PC-9 (cell line): ENCODE measurements at regions not wholly inside any gene's neighbourhood (a gene's known extent, or its start where the extent isn't known, plus 50 kb on each side); places are given as distances from the start of the nearest gene placed in this dataset.

ENCODE experiments used
- BruUV-seq: library from RNA; stranded (reverse); fragments of 400-500 nt; replicated peaks from 2 replicates; lab custom pipeline; 2021; lab: Mats Ljungman, UMichigan
- CTCF ChIA-PET: fragments of 300-600 bp; sonication (Branson Sonifier 250); formaldehyde crosslinking; loops from one replicate; lab custom pipeline; 2022; ENCODE audit warnings: antibody characterized with exemption; lab: Charles Lee
- POLR2A ChIA-PET: fragments of 300-600 bp; sonication (Branson Sonifier 250); formaldehyde crosslinking; loops from one replicate; lab custom pipeline; 2022; ENCODE audit warnings: antibody characterized with exemption; ENCODE audit not compliant: unreplicated experiment; lab: Charles Lee
- DNase-seq, 2 experiments: peaks; one replicate each; pipeline versions ENCODE4 v3.0.0 to v3.0.0-alpha.2; 2015 to 2022; ENCODE audit warnings: mixed read lengths in 1 of 2
- H2AFZ ChIP-seq: fragments of 200-600 bp; sonication (generic); 2 replicates; pipeline ENCODE4 v1.8.1; 2017; ENCODE audit warnings: antibody characterized with exemption
- H3F3A ChIP-seq: fragments of 200-600 bp; sonication (generic); 2 replicates; pipeline ENCODE4 v1.8.1; 2017; ENCODE audit warnings: antibody characterized with exemption, mild to moderate bottlenecking, low read depth; ENCODE audit not compliant: insufficient read depth
- H3K27ac ChIP-seq: fragments of 200-600 bp; sonication (generic); 2 replicates; pipeline ENCODE4 v1.6.1; 2016; ENCODE audit warnings: mixed run types
- H3K27me3 ChIP-seq: fragments of 200-600 bp; sonication (generic); 2 replicates; pipeline ENCODE4 v1.6.1; 2016; ENCODE audit warnings: low read depth, mixed run types; ENCODE audit not compliant: insufficient read depth
- H3K36me3 ChIP-seq: fragments of 200-600 bp; sonication (generic); 2 replicates; pipeline ENCODE4 v1.6.1; 2016; ENCODE audit warnings: low read depth, mixed run types
- H3K4me1 ChIP-seq: fragments of 200-600 bp; sonication (generic); replicated peaks from 2 replicates; pipeline ENCODE4 v1.6.1; 2016; ENCODE audit warnings: mixed run types; ENCODE audit not compliant: insufficient read depth
- H3K4me2 ChIP-seq: fragments of 200-600 bp; sonication (generic); 2 replicates; pipeline ENCODE4 v1.6.1; 2017; ENCODE audit warnings: mixed run types
- H3K4me3 ChIP-seq: fragments of 200-600 bp; sonication (generic); 2 replicates; pipeline ENCODE4 v1.6.1; 2016; ENCODE audit warnings: mixed run types
- H3K79me2 ChIP-seq: fragments of 200-600 bp; sonication (generic); 2 replicates; pipeline ENCODE4 v1.6.1; 2017; ENCODE audit warnings: low read depth, mixed run types
- H3K9me2 ChIP-seq: fragments of 200-600 bp; sonication (generic); 2 replicates; pipeline ENCODE4 v1.8.1; 2017; ENCODE audit warnings: mild to moderate bottlenecking; ENCODE audit not compliant: insufficient read depth
- H3K9me3 ChIP-seq: fragments of 200-600 bp; sonication (generic); 2 replicates; pipeline ENCODE4 v1.8.1; 2016; ENCODE audit warnings: low read depth; ENCODE audit not compliant: insufficient read depth
- H4K20me1 ChIP-seq: fragments of 200-600 bp; sonication (generic); 2 replicates; pipeline ENCODE4 v1.8.1; 2017; ENCODE audit not compliant: insufficient read depth
- EZH2 ChIP-seq: fragments of 200-600 bp; sonication (generic); IDR thresholded peaks from 2 replicates; pipeline ENCODE4 v1.8.0; 2017; ENCODE audit warnings: antibody characterized with exemption, low read depth
- intact Hi-C: fragments of 100-400 bp; cut with micrococcal nuclease; formaldehyde crosslinking; loops from one replicate; pipeline ENCODE4 v1.10.0; 2022; ENCODE audit not compliant: unreplicated experiment
- TF ChIP-seq, protein P1 (sequence below): fragments of 200-600 bp; sonication (generic); conservative IDR thresholded peaks from 2 replicates; pipeline ENCODE4 v1.6.1; 2017; ENCODE audit warnings: mixed run types, antibody characterized with exemption, mild to moderate bottlenecking, moderate library complexity

DNA sequence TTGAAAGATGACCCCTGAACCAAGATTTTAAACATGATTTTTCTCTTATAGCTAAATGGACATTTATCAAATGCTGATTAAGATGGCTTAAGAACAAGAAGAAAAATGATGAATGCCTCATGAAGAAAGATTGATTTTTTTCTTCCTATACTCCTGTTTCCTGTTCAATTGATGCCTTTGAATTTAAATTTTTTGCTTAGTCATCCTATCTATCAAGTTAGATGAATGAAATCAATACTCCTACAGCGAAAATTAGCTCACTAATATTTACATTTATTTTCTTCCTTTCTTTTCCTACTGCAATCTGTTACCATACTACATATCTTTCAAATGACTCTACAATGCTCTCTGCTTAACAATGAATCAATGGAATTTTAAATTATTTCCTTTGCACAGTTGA is 773.6 kb upstream of the DIAPH2 start:
- ChIA-PET CTCF (no interaction called here), POLR2A (no interaction called here)
- Histone ChIP-seq H3K9me3 (no peaks in the 10 kb centered on the region), H3K27me3 (no peaks in the 10 kb centered on the region), H3F3A (no peaks in the 10 kb centered on the region), H4K20me1 (no peaks in the 10 kb centered on the region), H3K36me3 (no peaks in the 10 kb centered on the region), H3K79me2 (no peaks in the 10 kb centered on the region), H2AFZ (no peak overlapping the region), H3K27ac (no peak overlapping the region), H3K9me2 (no peaks in the 10 kb centered on the region), H3K4me1 (no peaks in the 10 kb centered on the region), H3K4me3 (no peak overlapping the region), H3K4me2 (no peak overlapping the region)
- intact Hi-C loops: no loop called here
- no TSS peak for BruUV-seq
- TF ChIP-seq EZH2: no peak
- TF ChIP-seq, protein P1, sequence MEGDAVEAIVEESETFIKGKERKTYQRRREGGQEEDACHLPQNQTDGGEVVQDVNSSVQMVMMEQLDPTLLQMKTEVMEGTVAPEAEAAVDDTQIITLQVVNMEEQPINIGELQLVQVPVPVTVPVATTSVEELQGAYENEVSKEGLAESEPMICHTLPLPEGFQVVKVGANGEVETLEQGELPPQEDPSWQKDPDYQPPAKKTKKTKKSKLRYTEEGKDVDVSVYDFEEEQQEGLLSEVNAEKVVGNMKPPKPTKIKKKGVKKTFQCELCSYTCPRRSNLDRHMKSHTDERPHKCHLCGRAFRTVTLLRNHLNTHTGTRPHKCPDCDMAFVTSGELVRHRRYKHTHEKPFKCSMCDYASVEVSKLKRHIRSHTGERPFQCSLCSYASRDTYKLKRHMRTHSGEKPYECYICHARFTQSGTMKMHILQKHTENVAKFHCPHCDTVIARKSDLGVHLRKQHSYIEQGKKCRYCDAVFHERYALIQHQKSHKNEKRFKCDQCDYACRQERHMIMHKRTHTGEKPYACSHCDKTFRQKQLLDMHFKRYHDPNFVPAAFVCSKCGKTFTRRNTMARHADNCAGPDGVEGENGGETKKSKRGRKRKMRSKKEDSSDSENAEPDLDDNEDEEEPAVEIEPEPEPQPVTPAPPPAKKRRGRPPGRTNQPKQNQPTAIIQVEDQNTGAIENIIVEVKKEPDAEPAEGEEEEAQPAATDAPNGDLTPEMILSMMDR: no peak
- no peak for DNase-seq

DNA sequence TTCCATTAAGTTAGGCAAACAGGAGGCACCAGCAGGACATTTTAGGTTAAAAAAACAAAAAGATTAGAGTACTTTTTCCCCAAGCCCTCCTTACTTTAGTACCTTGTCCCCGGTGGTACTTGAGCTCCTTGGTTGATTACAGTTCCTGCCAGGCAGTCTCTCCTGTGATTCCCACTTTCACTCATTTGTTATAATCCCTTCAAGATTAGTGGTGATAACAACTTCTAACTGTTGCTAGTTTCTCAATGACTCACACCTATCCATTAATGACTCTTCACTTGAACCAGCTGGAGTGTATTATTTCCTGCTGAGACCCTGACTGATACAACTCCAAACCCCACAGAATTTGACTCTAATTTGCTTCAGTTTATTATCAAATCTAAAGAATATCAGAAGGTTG is 765.0 kb upstream of the DIAPH2 start:
- CTCF ChIA-PET: no interaction called here

DNA sequence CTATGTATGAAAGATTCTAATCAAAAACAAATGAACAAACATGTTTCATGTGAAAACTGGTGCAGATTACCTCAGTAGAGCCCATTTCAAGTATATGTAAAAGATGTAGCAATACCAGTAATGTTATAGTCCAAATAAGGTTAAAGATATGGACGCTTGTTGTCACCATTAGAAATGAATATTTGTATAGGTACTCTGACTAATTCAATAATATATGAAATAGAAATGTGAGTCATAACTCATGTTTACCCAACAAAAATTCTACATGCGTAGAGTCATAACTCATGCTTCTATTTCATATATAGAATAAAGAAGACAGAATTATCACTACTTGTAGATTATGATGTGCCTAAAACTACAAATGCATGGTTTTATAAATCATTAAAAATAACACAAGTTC is 739.1 kb upstream of the DIAPH2 start:
- no peaks in the 10 kb centered on the region for H4K20me1 ChIP-seq
- ChIA-PET CTCF (no interaction called here), POLR2A (no interaction called here)
- no peaks in the 10 kb centered on the region for H3K9me2 ChIP-seq
- no peak overlapping the region for H3K4me2 ChIP-seq
- no peaks in the 10 kb centered on the region for H3K36me3 ChIP-seq
- H3F3A ChIP-seq: no peaks in the 10 kb centered on the region
- no peaks in the 10 kb centered on the region for H3K79me2 ChIP-seq
- no peaks in the 10 kb centered on the region for H3K4me1 ChIP-seq
- no peak for TF ChIP-seq EZH2
- TF ChIP-seq, protein P1: no peak
- no peak for DNase-seq
- no peaks in the 10 kb centered on the region for H3K9me3 ChIP-seq
- H3K4me3 ChIP-seq: no peak overlapping the region
- BruUV-seq: no TSS peak
- H3K27me3 ChIP-seq: no peaks in the 10 kb centered on the region
- H3K27ac ChIP-seq: no peak overlapping the region
- no peak overlapping the region for H2AFZ ChIP-seq
- intact Hi-C loops: no loop called here

More for the DNA sequence above, 765.0 kb upstream of the DIAPH2 start:
- TF ChIP-seq, protein P1: no peak
- TF ChIP-seq EZH2: no peak
- no peaks in the 10 kb centered on the region for H3K9me3 ChIP-seq
- intact Hi-C loops: no loop called here
- no peaks in the 10 kb centered on the region for H3K4me1 ChIP-seq
- H3K4me2 ChIP-seq: no peak overlapping the region
- H3K36me3 ChIP-seq: no peaks in the 10 kb centered on the region
- H3K27ac ChIP-seq: no peak overlapping the region
- H3F3A ChIP-seq: no peaks in the 10 kb centered on the region
- no peaks in the 10 kb centered on the region for H3K79me2 ChIP-seq
- H3K4me3 ChIP-seq: no peak overlapping the region
- POLR2A ChIA-PET: no interaction called here
- no peaks in the 10 kb centered on the region for H4K20me1 ChIP-seq
- no peak overlapping the region for H2AFZ ChIP-seq
- H3K27me3 ChIP-seq: no peaks in the 10 kb centered on the region
- no TSS peak for BruUV-seq
- no peaks in the 10 kb centered on the region for H3K9me2 ChIP-seq
- DNase-seq: no peak
